ENCODE measurements at regions not wholly inside any gene's neighbourhood (a gene's known extent, or its start where the extent isn't known, plus 50 kb on each side); places are given as distances from the start of the nearest gene placed in this dataset.

- DNase-seq: no peak
Measured at GRCh38 chr2:71788186-71788525, 334.8 kb downstream of the DYSF start.

DNA sequence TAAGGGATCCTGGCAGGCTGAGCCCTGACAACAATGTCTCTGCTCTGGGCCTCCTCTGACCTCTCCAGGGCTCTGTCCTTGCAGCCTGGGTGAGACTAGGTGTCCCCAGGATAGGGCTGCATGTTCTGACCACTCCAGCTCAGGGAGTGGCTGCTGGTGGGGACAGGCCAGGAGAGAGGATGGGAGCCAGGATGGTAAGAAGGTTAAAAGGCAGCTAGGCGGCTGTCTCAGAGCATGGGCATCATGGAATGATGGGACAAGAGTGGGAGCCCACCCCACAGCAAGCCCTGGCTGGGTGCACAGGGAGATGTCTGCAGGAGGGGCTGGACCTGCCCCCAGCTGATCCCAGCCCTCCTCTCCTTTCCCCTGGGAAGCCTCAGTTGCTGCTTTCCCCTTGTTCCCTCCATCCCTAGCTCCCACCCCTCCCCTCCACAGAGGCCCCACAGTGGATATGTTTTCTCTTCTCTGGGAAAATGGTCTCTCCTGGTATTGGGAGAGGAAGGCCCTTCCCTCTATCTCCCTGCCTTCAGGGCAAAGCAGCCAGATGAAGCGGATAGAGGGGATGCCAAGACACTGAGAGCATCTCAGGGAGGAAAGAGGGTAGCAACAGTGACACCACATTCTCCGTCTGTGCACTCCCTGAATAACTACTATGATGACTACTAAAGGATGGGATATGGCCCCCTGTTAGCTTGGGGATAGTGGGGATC is 334.3 kb downstream of the DYSF start:
- DNase-seq: no peak

- no peak for DNase-seq
Measured at GRCh38 chr2:71787108-71787415, 333.7 kb downstream of the DYSF start.

GRCh38 chr2:71786291-71787107 is 333.1 kb downstream of the DYSF start:
- no peak for DNase-seq

GRCh38 chr2:71785516-71785981 is 332.2 kb downstream of the DYSF start:
- DNase-seq: no peak

DNA sequence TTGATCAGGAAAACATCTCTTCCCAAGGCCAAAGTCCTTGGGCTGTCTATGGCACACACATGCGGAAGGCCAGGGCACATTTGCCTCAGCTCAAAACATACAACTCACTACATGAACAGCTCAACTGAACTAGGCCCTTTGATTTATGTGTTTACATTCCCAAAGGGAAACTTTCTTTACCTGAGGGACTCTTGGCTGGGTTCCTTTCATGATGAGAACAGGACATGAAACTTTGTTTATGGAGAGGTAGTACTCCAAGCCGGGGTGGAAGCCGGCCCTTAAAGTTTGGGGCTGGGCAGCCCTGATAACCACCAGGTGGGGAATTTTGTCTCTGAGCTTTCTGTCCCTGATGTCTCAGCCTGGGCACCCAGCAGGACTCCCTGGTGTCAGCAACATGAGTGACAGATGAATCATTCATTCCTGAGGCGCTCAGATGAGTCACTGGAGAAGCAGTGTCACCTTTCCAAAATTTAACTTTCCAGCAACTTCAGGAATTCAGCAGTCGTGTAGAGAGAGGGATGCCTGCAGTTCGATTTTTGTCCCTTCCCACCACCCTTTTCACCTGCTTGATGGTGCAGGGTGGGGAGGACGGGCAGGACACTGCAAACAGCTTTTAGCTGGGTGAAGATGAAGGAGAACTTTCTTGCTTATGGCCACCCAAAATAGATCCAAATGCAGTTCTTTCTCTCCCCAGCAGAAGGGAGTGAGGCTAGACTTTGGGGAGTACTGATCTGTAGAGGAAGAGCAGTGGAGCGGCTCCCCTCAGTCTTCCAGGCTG is 331.6 kb downstream of the DYSF start:
- DNase-seq: no peak

GRCh38 chr2:71783815-71784214 is 330.5 kb downstream of the DYSF start:
- DNase-seq: no peak

- DNase-seq: no peak
Measured at GRCh38 chr2:71783215-71783614, 329.9 kb downstream of the DYSF start.

DNA sequence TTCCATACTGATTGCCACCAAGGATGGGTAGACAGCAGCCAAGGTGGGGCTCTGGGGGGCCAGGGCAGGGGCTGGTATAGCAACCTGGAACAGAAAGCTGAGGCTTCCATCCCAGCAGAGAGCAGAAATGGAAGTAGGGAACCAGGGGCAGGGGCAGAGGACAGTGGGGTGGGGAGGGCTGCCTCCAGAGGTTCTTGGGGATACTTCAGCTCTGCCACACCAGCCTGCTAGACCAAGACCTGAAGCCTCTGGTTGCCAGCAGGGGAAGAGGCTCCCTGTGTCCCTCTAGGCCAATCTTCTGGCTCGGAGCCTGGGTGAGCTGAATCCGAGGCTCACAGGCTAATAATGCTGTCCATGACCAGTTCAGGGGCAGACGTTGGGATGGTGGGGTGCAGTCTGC is 329.0 kb downstream of the DYSF start:
- no peak for DNase-seq

DNA sequence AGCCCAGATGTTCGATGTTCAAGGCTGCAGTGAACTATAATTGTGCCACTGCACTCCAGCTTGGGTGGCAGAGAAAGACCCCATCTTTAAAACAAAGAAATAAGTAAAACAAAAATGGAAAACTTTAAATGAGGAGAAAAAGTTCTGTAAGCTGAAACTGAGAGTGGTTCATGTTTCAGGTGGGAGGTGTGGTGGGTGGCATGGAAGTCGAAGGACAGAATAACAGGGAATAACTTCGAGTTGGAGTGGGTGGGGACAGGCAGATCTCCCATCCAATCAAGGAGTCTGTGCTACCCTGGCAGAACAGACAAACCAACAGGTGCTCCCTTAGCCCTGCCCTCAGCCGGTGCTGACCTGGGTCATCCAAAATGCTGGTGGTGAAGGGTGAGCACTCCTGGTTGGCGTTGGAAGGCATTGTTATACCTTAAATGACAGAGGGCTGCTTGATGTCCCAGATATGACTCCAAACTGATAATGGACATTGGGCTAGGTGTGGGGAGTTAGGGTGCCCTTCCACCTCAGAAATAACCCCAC is 328.4 kb downstream of the DYSF start:
- DNase-seq: no peak

GRCh38 chr2:71780162-71780561 is 326.8 kb downstream of the DYSF start:
- no peak for DNase-seq

DNA sequence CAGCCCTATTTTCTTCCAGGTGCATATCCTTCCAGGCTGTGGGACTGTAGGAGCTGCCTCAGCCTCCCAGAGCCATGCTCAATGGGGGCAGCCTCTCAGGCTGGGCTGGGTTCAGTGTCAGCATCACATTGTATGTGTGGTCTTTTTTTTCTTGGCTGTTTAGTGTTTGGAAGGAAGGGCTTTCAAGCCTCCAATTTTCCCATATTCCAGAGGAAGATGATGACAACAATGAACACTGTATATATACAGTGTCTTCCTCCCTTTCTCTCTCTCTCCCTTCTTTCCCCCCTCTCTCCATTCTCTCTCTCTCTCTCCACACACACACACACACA is 326.4 kb downstream of the DYSF start:
- no peak for DNase-seq

GRCh38 chr2:71778936-71779773 is 325.8 kb downstream of the DYSF start:
- DNase-seq: no peak

DNA sequence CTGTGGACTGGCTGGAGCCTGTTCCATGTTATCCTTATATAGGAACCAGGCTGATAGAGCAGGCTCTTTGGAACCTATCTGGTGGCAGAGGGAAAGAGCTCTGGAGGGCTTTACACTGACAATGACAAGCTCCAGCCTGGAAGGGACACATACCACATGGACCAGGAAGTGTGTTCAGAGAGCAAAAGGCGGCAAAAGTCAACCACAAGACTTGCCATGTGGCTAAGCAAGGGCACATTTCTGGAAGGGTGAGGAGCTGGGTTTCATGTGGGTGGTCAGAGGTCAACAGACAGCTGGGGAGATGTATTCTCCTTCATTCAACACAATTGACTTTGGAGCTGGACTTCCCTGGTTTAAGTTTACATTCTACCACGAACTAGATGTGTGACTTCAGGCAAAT is 325.2 kb downstream of the DYSF start:
- no peak for DNase-seq

- no peak for DNase-seq
Measured at GRCh38 chr2:71777946-71778345, 324.6 kb downstream of the DYSF start.

DNA sequence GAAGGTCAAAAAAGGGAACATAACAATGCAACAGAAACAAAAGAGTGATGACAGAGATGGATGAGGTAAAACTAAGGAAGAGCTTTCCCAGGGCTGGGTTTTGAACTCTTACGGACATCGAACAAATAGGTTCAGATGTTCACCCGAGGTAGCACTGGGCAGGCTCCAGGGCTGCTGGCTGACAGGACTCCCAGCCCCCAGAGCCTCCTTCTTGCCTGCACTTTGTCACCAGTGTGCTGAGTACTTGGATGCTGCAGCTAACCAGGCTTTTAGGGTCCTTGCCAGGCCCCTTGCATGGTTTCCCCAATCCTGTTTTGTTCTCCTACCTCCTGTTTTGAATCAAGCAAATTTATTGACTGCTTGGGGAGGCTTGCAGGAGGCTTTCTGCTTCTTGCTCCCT is 322.9 kb downstream of the DYSF start:
- DNase-seq: no peak

DNA sequence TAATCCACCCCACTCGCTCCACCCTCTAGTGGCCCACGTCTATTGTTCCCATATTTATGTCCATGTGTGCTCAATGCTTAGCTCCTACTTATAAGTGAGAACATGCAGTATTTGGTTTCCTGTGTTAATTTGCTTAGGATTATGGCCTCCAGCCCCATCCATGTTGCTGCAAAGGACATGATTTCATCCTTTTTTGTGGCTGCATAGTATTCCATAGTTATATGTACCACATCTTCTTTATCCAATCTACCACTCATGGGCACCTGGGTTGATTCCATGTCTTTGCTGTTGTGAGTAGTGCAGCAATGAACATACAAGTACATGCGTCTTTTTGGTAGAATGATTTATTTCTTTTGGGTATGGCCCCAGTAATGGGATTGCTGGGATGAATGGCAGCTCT is 319.9 kb downstream of the DYSF start:
- no peak for DNase-seq

DNA sequence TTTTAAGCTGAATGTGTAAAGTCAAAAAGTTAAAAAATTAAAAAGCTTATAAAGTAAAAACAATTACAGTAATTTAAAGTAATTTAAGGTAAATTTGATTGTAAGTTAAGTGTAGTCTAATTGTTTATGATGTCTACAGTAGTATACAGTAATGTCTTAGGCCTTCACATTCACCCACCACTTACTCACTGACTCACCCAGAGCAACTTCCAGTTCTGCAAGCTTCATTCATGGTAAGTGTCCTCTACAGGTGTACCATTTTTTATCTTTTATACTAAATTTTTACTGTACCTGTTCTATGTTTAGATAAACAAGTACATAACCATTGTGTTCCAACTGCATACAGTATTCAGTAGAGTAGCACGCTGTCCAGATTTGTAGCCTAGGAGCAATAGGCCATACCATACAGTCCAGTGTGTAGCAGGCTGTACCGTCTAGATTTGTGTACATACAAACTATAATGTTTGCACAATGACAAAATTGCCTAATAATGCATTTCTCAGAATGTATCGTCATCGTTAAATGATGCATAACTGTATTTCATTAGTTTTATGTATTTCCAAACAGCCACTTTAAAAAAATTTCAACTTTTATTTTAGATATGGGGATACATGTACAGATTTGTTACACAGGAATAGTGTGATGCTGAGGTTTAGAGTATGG is 319.3 kb downstream of the DYSF start:
- DNase-seq: no peak

DNA sequence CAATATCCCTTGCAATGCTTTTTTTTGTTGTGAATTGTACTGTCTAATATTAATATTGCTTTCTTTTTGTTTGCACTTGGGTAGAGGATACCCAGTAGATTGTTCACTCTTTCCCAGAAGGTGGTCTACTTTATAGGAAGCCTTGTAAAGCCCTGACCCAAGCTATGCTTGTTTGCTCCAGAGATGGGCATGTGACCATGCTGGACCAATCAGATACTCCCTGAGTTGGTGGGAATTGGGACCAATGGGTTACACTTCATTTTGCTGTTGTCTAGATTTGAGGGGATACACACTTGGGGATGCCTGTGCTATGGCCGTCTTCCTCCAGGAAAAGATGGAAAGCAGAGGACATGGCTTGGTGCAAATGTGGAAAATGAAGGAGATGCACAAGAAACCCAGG is 314.3 kb downstream of the DYSF start:
- no peak for DNase-seq

DNA sequence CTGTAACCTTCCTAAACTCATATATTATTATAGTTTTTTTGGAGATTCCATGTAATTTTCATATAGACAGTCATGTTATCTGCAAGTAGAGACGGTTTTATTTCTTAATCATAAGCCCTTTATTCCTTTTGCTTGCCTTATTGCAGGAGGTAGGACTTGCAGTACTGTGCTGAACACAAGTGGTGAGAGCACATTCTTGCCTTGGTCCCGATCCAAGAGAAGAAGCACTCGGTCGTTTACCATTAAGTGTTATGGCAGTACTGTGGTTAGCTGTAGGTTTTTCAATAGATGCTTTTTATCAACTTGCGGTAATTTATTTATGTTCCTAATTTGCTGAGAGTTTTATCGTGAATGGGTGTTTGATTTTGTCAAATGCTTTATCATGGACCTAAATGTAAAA is 305.7 kb downstream of the DYSF start:
- DNase-seq: no peak

GRCh38 chr2:71757351-71757750 is 304.0 kb downstream of the DYSF start:
- no peak for DNase-seq

GRCh38 chr2:71756280-71756906 is 303.0 kb downstream of the DYSF start:
- no peak for DNase-seq
